Immature natural killer cell (primary cell): ENCODE measurements at regions not wholly inside any gene's neighbourhood (a gene's known extent, or its start where the extent isn't known, plus 50 kb on each side); places are given as distances from the start of the nearest gene placed in this dataset.
A peak's percentile ranks its signal among the peaks of the same experiment; 100 is the strongest.

Source experiments
- DNase-seq, 3 donors: peaks; one replicate each; pipeline ENCODE4 v3.0.0; 2022; ENCODE audit warnings: mixed read lengths in 1 of 3
- H3K27ac Mint-ChIP-seq, 6 donors: one replicate each; pipeline ENCODE4 v1.8.0; 2020; ENCODE audit warnings: mixed read lengths in 6 of 6, mild to moderate bottlenecking in 5 of 6, inconsistent platforms in 4 of 6, moderate library complexity in 3 of 6
- H3K27me3 Mint-ChIP-seq, 3 donors: one replicate each; pipeline ENCODE4 v1.8.0; 2020 to 2021; ENCODE audit warnings: low read depth in 3 of 3, mild to moderate bottlenecking in 3 of 3, mixed read lengths in 3 of 3, moderate library complexity in 3 of 3, inconsistent platforms in 1 of 3
- H3K36me3 Mint-ChIP-seq, 3 donors: one replicate each; pipeline ENCODE4 v1.8.0; 2020; ENCODE audit warnings: mixed read lengths in 3 of 3, inconsistent platforms in 2 of 3, mild to moderate bottlenecking in 2 of 3
- H3K4me1 Mint-ChIP-seq, 2 donors: one replicate each; pipeline ENCODE4 v1.8.0; 2020; ENCODE audit warnings: inconsistent platforms in 2 of 2, mild to moderate bottlenecking in 2 of 2, mixed read lengths in 2 of 2, moderate library complexity in 1 of 2
- H3K4me3 Mint-ChIP-seq, 5 donors: one replicate each; pipeline ENCODE4 v1.8.0; 2020; ENCODE audit warnings: mild to moderate bottlenecking in 5 of 5, mixed read lengths in 5 of 5, inconsistent platforms in 3 of 5, moderate library complexity in 3 of 5
- H3K9me3 Mint-ChIP-seq, 6 donors: one replicate each; pipeline ENCODE4 v1.8.0; 2020; ENCODE audit warnings: mild to moderate bottlenecking in 6 of 6, mixed read lengths in 6 of 6, inconsistent platforms in 4 of 6, moderate library complexity in 3 of 6

DNA sequence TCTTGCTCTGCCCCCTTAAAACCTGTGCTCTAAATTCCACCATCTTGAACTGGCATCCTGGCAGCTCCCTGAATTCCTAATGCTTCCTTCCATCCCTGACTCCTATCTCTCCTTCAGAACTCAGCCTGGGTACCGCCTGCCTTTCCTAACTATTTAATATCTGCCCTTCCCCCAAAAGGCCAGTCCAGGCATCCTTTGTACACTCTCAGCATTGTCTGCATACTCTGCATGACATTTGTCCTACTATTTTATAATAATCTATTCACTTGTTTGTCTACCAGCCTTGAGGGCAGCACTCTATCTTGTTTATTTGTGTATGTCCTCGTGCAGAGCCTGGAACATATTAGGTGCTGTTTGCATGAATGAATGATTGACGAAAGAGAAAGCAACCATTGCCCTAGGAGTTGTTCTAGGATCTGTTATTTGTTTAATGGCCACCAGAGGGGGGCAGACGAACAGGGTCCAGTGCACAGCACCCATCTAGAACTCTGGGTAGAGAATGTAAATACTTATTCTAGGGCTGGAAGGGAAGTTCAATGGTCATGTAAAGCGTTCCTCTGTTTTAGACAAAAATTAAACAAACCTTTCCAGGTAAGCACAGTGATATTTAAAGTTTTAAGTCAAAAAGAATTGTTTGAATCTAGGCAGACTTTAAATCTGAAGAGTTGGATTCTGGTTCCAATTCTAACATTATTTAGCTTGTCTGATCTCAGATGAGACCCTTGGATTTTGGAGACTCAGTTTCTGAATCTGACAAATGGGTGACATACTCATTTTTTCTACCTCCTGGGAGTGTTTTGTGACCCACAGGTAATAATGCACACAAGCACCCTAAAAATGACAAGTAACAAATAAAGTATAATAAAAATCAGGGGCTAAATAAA lies 125.8 kb upstream of the GALNT15 start:
- DNase-seq, result peak; percentile 22 to 45 (median 41)
- H3K4me1 Mint-ChIP-seq, result peaks cover 3 to 5% of the 10 kb centered on the region in 2 donors
- H3K36me3 Mint-ChIP-seq, result no peaks in the 10 kb centered on the region
- peak overlapping the region in 2 of 5 donors; percentile 51 to 74 for H3K4me3 Mint-ChIP-seq
- no peaks in the 10 kb centered on the region for H3K9me3 Mint-ChIP-seq
- H3K27me3 Mint-ChIP-seq, result peaks cover 2 to 4% (median 3%) of the 10 kb centered on the region in 3 donors
- H3K27ac Mint-ChIP-seq, result no peak overlapping the region

DNA sequence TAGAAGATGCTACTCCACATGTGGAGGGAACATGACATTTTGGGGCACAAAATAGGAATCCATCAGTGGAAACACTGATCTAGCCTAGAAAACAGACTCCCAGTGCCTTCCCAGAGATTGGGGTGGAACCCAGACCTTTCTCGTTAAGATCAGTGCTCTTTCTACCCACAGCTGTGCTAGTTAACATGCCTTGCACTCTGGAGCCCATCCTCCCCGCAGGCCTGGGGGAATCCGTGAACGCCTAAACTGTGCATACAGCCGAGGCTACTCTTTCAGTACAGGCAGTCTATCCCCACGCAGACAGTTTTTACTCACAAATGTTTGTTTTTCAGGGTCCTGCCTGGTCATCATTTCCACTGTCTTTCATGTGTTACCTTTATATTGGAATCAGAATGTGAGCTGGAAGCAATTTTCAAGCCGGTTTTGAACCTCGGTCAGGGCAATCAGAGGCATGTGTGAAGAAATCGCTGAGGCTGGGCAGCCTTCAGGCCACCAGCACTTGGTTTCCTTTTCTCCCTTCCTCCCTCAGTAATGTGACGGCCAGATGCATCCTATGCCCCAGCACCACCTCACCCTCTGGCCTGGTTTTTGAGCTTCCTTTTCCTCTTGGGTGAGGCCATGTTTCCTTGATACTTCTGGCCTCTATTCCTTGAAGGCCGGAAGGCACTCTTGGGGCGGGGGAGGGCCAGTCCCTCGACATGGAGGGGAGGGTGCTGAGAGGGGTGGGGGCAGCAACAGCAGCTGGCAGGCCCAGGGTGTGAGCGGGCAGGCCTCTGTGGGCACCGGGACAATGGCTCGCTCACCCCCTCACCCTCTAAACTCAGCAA lies 123.6 kb upstream of the GALNT15 start:
- Mint-ChIP-seq H3K27ac (no peak overlapping the region), H3K4me1 (peaks cover 3 to 5% of the 10 kb centered on the region in 2 donors), H3K9me3 (no peaks in the 10 kb centered on the region), H3K36me3 (no peaks in the 10 kb centered on the region), H3K27me3 (peaks cover 2 to 5% (median 4%) of the 10 kb centered on the region in 3 donors), H3K4me3 (no peak overlapping the region)
- no peak for DNase-seq

- Mint-ChIP-seq H3K27me3 (peaks cover 4 to 5% (median 4%) of the 10 kb centered on the region in 3 donors), H3K27ac (no peak overlapping the region), H3K9me3 (no peaks in the 10 kb centered on the region), H3K4me1 (peaks cover 3 to 5% of the 10 kb centered on the region in 2 donors), H3K36me3 (no peaks in the 10 kb centered on the region), H3K4me3 (no peak overlapping the region)
- no peak for DNase-seq
Measured at GRCh38 chr3:16051691-16052090, 122.8 kb upstream of the GALNT15 start.

- Mint-ChIP-seq H3K27me3 (peaks cover 1 to 7% (median 5%) of the 10 kb centered on the region in 3 donors), H3K4me3 (no peak overlapping the region), H3K9me3 (no peaks in the 10 kb centered on the region), H3K4me1 (peaks cover 3 to 5% of the 10 kb centered on the region in 2 donors), H3K27ac (no peak overlapping the region), H3K36me3 (no peaks in the 10 kb centered on the region)
- DNase-seq, result no peak
Measured at GRCh38 chr3:16052964-16053363, 121.5 kb upstream of the GALNT15 start.

- Mint-ChIP-seq H3K4me3 (no peak overlapping the region), H3K27me3 (peaks cover 0 to 7% (median 5%) of the 10 kb centered on the region in 3 donors)
Measured at GRCh38 chr3:16053794-16054193, 120.7 kb upstream of the GALNT15 start.

GRCh38 chr3:16055606-16056211 lies 118.8 kb upstream of the GALNT15 start:
- Mint-ChIP-seq H3K4me1 (peaks cover 0 to 3% of the 10 kb centered on the region in 2 donors), H3K4me3 (no peak overlapping the region), H3K36me3 (no peaks in the 10 kb centered on the region), H3K9me3 (no peaks in the 10 kb centered on the region), H3K27ac (no peak overlapping the region), H3K27me3 (peaks cover 2 to 7% (median 5%) of the 10 kb centered on the region in 3 donors)
- no peak for DNase-seq

More at GRCh38 chr3:16053794-16054193, 120.7 kb upstream of the GALNT15 start:
- Mint-ChIP-seq H3K9me3 (no peaks in the 10 kb centered on the region), H3K36me3 (no peaks in the 10 kb centered on the region), H3K27ac (peak overlapping the region in 1 of 6 donors; percentile 17), H3K4me1 (peaks cover under 1 to 3% of the 10 kb centered on the region in 2 donors)
- no peak for DNase-seq

GRCh38 chr3:16056217-16056616 lies 118.3 kb upstream of the GALNT15 start:
- Mint-ChIP-seq H3K4me3 (no peak overlapping the region), H3K27me3 (peaks cover 4% of the 10 kb centered on the region in 3 donors), H3K27ac (no peak overlapping the region), H3K36me3 (no peaks in the 10 kb centered on the region), H3K9me3 (no peaks in the 10 kb centered on the region), H3K4me1 (no peaks in the 10 kb centered on the region)
- no peak for DNase-seq

DNA sequence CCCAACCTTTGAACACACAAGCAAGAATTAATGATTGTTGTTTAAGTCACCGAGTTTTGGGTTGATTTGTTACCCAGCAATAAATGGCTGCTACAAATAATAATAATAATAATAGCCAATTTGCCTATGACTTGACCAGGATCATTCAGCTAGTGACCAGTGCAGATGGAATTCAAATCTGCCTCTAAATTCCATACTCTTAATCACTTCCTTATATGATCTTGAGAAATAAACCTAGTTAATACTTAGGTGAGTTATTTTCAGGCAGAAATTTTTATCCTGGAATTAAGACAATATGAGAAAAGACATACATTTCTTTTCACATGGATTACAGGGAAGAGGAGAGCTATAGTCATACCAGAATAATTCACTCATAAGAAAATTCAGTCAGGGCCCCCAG lies 116.0 kb upstream of the GALNT15 start:
- no peaks in the 10 kb centered on the region for H3K36me3 Mint-ChIP-seq
- no peaks in the 10 kb centered on the region for H3K4me1 Mint-ChIP-seq
- no peak overlapping the region for H3K4me3 Mint-ChIP-seq
- H3K9me3 Mint-ChIP-seq, result no peaks in the 10 kb centered on the region
- no peak overlapping the region for H3K27ac Mint-ChIP-seq
- DNase-seq, result no peak
- H3K27me3 Mint-ChIP-seq, result peaks cover 2 to 10% (median 4%) of the 10 kb centered on the region in 3 donors

- no peak for DNase-seq
- no peak overlapping the region for H3K27ac Mint-ChIP-seq
- no peaks in the 10 kb centered on the region for H3K4me1 Mint-ChIP-seq
- H3K36me3 Mint-ChIP-seq, result no peaks in the 10 kb centered on the region
- H3K9me3 Mint-ChIP-seq, result no peaks in the 10 kb centered on the region
- H3K4me3 Mint-ChIP-seq, result no peak overlapping the region
- H3K27me3 Mint-ChIP-seq, result peaks cover 2 to 10% (median 6%) of the 10 kb centered on the region in 3 donors
Measured at GRCh38 chr3:16059081-16059537, 115.4 kb upstream of the GALNT15 start.

DNA sequence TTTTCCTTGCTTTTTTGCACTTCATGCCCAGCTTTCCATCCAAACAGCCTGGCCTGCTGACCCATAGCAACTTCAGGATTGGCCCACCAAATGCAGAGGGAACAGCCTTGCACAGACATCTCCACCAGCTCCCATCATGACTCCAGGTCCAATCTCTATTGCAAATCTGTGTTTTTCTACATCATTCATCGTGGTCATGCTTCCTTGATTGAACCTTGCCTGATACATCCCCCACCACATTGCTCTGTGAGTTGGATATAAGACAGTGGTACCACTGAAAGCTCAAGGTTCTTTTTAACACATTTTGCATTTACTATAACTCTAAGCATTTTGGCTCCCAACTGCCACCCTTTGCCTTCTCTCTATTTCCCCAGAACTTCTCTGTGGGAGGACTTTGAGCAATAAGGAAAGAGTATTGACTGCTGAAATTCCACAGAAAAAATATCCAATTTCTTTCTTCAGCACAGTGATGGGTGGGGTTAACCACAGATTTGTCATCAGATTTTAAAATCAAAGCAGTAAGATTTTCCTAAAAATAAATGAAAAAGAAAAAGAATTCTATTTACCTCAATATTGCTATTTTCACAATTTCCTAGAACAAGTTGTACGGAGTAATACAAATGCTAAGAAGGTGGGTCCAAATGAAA lies 114.6 kb upstream of the GALNT15 start:
- Mint-ChIP-seq H3K27ac (no peak overlapping the region), H3K4me3 (no peak overlapping the region), H3K27me3 (peaks cover 2 to 12% (median 6%) of the 10 kb centered on the region in 3 donors), H3K36me3 (no peaks in the 10 kb centered on the region), H3K9me3 (no peaks in the 10 kb centered on the region), H3K4me1 (no peaks in the 10 kb centered on the region)
- DNase-seq, result no peak

- no peaks in the 10 kb centered on the region for H3K4me1 Mint-ChIP-seq
- H3K27me3 Mint-ChIP-seq, result peaks cover 2 to 12% (median 6%) of the 10 kb centered on the region in 3 donors
- H3K36me3 Mint-ChIP-seq, result no peaks in the 10 kb centered on the region
- no peak for DNase-seq
- no peak overlapping the region for H3K27ac Mint-ChIP-seq
- H3K4me3 Mint-ChIP-seq, result no peak overlapping the region
- no peaks in the 10 kb centered on the region for H3K9me3 Mint-ChIP-seq
Measured at GRCh38 chr3:16060358-16060852, 114.1 kb upstream of the GALNT15 start.

- H3K36me3 Mint-ChIP-seq, result no peaks in the 10 kb centered on the region
- H3K4me3 Mint-ChIP-seq, result no peak overlapping the region
- no peaks in the 10 kb centered on the region for H3K4me1 Mint-ChIP-seq
- no peak overlapping the region for H3K27ac Mint-ChIP-seq
- H3K9me3 Mint-ChIP-seq, result no peaks in the 10 kb centered on the region
- DNase-seq, result no peak
- H3K27me3 Mint-ChIP-seq, result peaks cover 1 to 12% (median 6%) of the 10 kb centered on the region in 3 donors
Measured at GRCh38 chr3:16060945-16061344, 113.5 kb upstream of the GALNT15 start.

- H3K4me3 Mint-ChIP-seq, result no peak overlapping the region
- DNase-seq, result no peak
- H3K4me1 Mint-ChIP-seq, result no peaks in the 10 kb centered on the region
- H3K9me3 Mint-ChIP-seq, result no peaks in the 10 kb centered on the region
- no peaks in the 10 kb centered on the region for H3K36me3 Mint-ChIP-seq
- H3K27me3 Mint-ChIP-seq, result peaks cover 1 to 12% (median 6%) of the 10 kb centered on the region in 3 donors
- H3K27ac Mint-ChIP-seq, result no peak overlapping the region
Measured at GRCh38 chr3:16061491-16061890, 113.0 kb upstream of the GALNT15 start.
